Smooth muscle cell (in vitro differentiated cells): ENCODE measurements at regions not wholly inside any gene's neighbourhood (a gene's known extent, or its start where the extent isn't known, plus 50 kb on each side); places are given as distances from the start of the nearest gene placed in this dataset.

Experiments
- DNase-seq: peaks from one replicate; lab custom pipeline; 2025; ENCODE audit not compliant: unreplicated experiment; lab: John Stamatoyannopoulos, UW
- H2AFZ ChIP-seq: fragments of 200-600 bp; sonication (generic); 2 replicates; pipeline ENCODE4 v1.6.0; 2016; ENCODE audit warnings: antibody characterized with exemption, low read depth, mild to moderate bottlenecking
- H3F3A ChIP-seq: fragments of 200-600 bp; sonication (generic); 2 replicates; pipeline ENCODE4 v1.6.0; 2017; ENCODE audit warnings: antibody characterized with exemption, low read depth
- H3K27ac ChIP-seq: fragments of 200-600 bp; sonication (generic); 2 replicates; pipeline ENCODE4 v1.5.1; 2016; ENCODE audit warnings: low read depth, mild to moderate bottlenecking
- H3K27me3 ChIP-seq: fragments of 200-600 bp; sonication (generic); 2 replicates; pipeline ENCODE4 v1.6.1; 2016; ENCODE audit warnings: low read depth, mild to moderate bottlenecking
- H3K36me3 ChIP-seq: fragments of 200-600 bp; sonication (generic); 2 replicates; pipeline ENCODE4 v1.5.1; 2016; ENCODE audit warnings: low read depth
- H3K4me1 ChIP-seq: fragments of 200-600 bp; sonication (generic); 2 replicates; pipeline ENCODE4 v1.5.1; 2016; ENCODE audit warnings: low read depth
- H3K4me2 ChIP-seq: fragments of 200-600 bp; sonication (generic); 2 replicates; pipeline ENCODE4 v1.6.0; 2016; ENCODE audit warnings: mild to moderate bottlenecking
- H3K4me3 ChIP-seq: fragments of 200-600 bp; sonication (generic); 2 replicates; pipeline ENCODE4 v1.5.1; 2016; ENCODE audit warnings: mild to moderate bottlenecking
- H3K79me2 ChIP-seq: fragments of 200-600 bp; sonication (generic); 2 replicates; pipeline ENCODE4 v1.6.0; 2016; ENCODE audit warnings: low read depth, mild to moderate bottlenecking
- H3K9ac ChIP-seq: fragments of 200-600 bp; sonication (generic); 2 replicates; pipeline ENCODE4 v1.6.0; 2016; ENCODE audit warnings: low read depth
- H3K9me3 ChIP-seq: fragments of 200-600 bp; sonication (generic); replicated peaks from 2 replicates; pipeline ENCODE4 v1.5.1; 2016; ENCODE audit warnings: low read depth
- H4K20me1 ChIP-seq: fragments of 200-600 bp; sonication (generic); 2 replicates; pipeline ENCODE4 v1.6.0; 2016; ENCODE audit warnings: low read depth
- WGBS: methylation state at CpG from one replicate; pipeline ENCODE4 v1.1.7; 2016; ENCODE audit warnings: low lambda C conversion rate; 5-methylcytosine and 5-hydroxymethylcytosine counted together
- TF ChIP-seq, protein P1 (sequence below): fragments of 200-600 bp; sonication (generic); IDR thresholded peaks from 2 replicates; pipeline ENCODE4 v1.5.1; 2017; ENCODE audit warnings: borderline replicate concordance, mild to moderate bottlenecking, antibody characterized with exemption; ENCODE audit not compliant: insufficient read depth, poor library complexity, severe bottlenecking

DNA sequence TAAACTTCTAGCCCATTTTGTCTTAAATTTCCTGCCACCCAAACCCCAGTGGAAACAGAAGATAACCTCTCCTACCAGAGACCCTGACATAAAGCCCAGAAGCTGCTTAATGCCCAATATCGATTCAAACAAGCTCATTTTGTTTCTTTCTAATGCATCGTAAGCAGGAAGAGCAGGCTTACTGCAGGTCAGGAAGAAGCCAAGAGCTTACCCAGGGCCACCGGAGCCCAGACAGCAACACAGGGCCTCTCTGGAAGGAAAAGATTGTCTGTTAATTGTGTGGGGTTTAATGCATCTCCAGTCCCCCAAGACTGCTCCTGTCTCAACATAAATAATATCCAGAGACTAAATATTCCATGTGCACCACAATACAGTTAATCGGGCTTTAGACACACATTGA, 177.3 kb upstream of the NOCT start:
- Histone ChIP-seq H3K4me2 (no peak overlapping the region), H3K4me1 (no peaks in the 10 kb centered on the region), H4K20me1 (no peaks in the 10 kb centered on the region), H3K9me3 (no peaks in the 10 kb centered on the region), H3F3A (no peaks in the 10 kb centered on the region), H3K79me2 (no peaks in the 10 kb centered on the region), H3K9ac (no peak overlapping the region), H2AFZ (peak overlapping the region; percentile 7), H3K36me3 (no peaks in the 10 kb centered on the region), H3K27me3 (peaks cover 33% of the 10 kb centered on the region), H3K4me3 (no peak overlapping the region), H3K27ac (no peak overlapping the region)
- no peak for DNase-seq
- TF ChIP-seq, protein P1, sequence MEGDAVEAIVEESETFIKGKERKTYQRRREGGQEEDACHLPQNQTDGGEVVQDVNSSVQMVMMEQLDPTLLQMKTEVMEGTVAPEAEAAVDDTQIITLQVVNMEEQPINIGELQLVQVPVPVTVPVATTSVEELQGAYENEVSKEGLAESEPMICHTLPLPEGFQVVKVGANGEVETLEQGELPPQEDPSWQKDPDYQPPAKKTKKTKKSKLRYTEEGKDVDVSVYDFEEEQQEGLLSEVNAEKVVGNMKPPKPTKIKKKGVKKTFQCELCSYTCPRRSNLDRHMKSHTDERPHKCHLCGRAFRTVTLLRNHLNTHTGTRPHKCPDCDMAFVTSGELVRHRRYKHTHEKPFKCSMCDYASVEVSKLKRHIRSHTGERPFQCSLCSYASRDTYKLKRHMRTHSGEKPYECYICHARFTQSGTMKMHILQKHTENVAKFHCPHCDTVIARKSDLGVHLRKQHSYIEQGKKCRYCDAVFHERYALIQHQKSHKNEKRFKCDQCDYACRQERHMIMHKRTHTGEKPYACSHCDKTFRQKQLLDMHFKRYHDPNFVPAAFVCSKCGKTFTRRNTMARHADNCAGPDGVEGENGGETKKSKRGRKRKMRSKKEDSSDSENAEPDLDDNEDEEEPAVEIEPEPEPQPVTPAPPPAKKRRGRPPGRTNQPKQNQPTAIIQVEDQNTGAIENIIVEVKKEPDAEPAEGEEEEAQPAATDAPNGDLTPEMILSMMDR, result no peak
- 31% methylated on average over 4 of the region's 4 CpGs for WGBS

DNA sequence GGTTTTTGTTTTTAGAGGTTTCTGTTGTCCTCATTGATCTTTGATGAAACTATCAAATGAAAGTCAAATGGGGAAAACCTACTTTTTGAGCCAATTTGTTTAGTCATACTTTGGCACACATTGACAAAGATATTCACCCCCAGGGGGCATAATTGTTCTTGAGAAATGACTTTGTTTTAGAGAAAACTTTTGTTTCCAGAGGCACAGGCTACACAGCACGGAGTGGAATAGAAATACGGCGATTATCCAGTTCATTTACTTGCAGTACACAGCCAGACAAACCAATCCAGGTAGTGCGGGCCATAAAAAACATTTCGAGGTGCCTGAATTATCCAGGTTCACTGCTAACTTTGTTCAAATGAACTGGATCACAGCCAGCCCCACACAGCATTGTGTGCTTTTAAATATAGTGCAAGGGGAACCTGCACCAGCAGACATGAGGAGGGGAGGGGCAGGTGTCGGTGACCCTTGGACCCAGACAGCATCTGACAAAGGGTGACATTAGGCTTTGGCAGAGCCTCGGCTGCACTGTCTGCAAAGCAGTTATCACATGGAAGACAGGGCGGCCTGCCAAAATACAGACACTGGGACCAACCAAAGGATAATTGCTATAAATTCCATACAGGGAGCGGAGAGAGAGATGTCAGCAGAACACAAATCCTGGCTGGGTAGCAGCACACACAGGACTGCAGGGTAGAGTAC, 179.6 kb upstream of the NOCT start:
- Histone ChIP-seq H3K27me3 (peaks cover 10% of the 10 kb centered on the region), H3K4me2 (no peak overlapping the region), H2AFZ (no peak overlapping the region), H3K79me2 (no peaks in the 10 kb centered on the region), H3K4me1 (no peaks in the 10 kb centered on the region), H3K36me3 (no peaks in the 10 kb centered on the region), H3K9ac (no peak overlapping the region), H3F3A (no peaks in the 10 kb centered on the region), H3K9me3 (no peaks in the 10 kb centered on the region), H4K20me1 (no peaks in the 10 kb centered on the region), H3K4me3 (no peak overlapping the region), H3K27ac (no peak overlapping the region)
- TF ChIP-seq, protein P1, result no peak
- no peak for DNase-seq
- WGBS, result 85% methylated on average over 9 of the region's 9 CpGs

DNA sequence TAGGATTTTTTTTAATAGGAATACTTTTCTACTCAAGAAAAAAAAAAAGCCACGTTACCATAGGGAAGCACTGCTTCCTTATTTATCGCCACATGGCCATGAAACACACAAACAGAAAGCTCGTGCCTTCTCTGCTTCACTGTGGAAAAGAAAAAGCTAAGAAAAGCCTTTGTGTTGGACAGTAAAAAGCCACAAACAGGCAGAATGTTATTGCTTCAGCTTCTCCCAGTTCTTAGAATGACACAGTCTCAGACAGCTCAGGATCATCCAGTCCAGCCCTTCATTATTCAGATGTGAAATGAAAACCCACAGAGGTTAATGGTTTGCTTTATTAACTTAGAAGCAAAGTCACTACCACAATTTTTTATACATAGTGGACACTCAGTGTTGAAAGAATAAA, 181.6 kb upstream of the NOCT start:
- Histone ChIP-seq H3K4me2 (peak overlapping the region; percentile 59), H3K9me3 (no peaks in the 10 kb centered on the region), H3K79me2 (no peaks in the 10 kb centered on the region), H2AFZ (no peak overlapping the region), H3K27ac (no peak overlapping the region), H3K36me3 (no peaks in the 10 kb centered on the region), H3K4me3 (no peak overlapping the region), H3K27me3 (peaks cover 10% of the 10 kb centered on the region), H3F3A (no peaks in the 10 kb centered on the region), H4K20me1 (no peaks in the 10 kb centered on the region), H3K4me1 (no peaks in the 10 kb centered on the region), H3K9ac (no peak overlapping the region)
- TF ChIP-seq, protein P1, result no peak
- no peak for DNase-seq
- WGBS, result 39% methylated on average over 3 of the region's 3 CpGs

DNA sequence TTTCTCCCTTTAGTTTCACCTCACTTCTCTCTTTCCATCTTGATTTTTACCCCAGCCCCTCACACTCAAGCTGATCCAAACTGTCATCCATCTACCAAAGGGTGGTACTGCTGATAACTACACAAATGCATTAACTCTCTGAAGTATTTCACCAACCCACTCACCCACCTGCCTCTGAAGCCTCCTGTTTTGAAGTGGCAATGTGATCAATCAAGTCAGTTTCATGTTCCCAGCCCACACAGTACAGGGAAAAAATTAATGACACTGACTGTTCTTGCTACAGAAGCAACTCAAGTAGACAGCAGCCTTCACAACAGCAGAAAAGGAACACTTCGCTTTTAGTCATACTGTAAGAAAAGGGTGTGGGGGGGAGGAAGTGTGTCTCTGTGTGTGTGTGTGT, 183.0 kb upstream of the NOCT start:
- Histone ChIP-seq H3K4me2 (no peak overlapping the region), H3K27me3 (peaks cover 10% of the 10 kb centered on the region), H3K9me3 (no peaks in the 10 kb centered on the region), H4K20me1 (no peaks in the 10 kb centered on the region), H3F3A (no peaks in the 10 kb centered on the region), H2AFZ (no peak overlapping the region), H3K36me3 (no peaks in the 10 kb centered on the region), H3K4me3 (no peak overlapping the region), H3K79me2 (no peaks in the 10 kb centered on the region), H3K27ac (no peak overlapping the region), H3K9ac (no peak overlapping the region), H3K4me1 (no peaks in the 10 kb centered on the region)
- TF ChIP-seq, protein P1, result no peak
- DNase-seq, result no peak
- WGBS, result 95% methylated on average over 1 of the region's 1 CpG
